G401 (cell line): ENCODE measurements at regions not wholly inside any gene's neighbourhood (a gene's known extent, or its start where the extent isn't known, plus 50 kb on each side); places are given as distances from the start of the nearest gene placed in this dataset.
A peak's percentile ranks its signal among the peaks of the same experiment; 100 is the strongest.
"Not testable (repeated sequence)": the region's sequence is repeated elsewhere in the genome, so short reads cannot be mapped to it uniquely, and the experiment has no call there.

Source experiments
- DNase-seq: peaks from one replicate; pipeline ENCODE4 v3.0.0-alpha.2; 2015; ENCODE audit warnings: low spot score
- in situ Hi-C: cut with HindIII; loops from 2 replicates; pipeline ENCODE4 v1.10.0; 2016; ENCODE audit warnings: low sequenced_read_pairs, mixed read lengths

DNA sequence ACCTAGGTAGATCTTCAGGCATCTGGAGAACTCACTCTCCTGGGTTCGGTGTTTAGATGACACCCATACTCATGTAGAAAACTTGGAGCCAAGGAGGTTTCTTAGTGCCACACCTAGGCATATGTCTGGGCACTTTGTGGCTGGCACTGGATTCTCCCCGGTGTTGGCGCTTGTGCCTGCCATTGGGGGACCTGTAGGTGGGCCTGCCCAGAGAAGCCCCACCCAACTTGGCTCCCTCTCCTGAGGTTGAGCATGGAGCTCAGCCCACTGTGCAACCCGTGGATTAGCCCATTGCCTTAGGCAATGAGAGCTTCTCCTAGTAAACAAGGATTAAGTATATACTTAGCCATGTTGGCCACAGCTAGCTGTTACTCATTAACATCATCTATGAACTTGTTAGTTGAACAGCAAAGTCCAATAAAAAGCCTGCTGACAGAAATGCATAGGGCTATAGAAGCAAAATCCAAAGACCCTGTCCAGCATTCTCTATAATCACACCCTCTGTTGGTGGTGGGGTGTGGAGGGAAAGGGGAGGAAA, 335.5 kb upstream of the CHORDC1 start:
- DNase-seq: no peak
- in situ Hi-C loops: no loop called here

- in situ Hi-C loops: no loop called here
- DNase-seq: no peak
Observed at GRCh38 chr11:90556606-90557005, 333.8 kb upstream of the CHORDC1 start.

DNA sequence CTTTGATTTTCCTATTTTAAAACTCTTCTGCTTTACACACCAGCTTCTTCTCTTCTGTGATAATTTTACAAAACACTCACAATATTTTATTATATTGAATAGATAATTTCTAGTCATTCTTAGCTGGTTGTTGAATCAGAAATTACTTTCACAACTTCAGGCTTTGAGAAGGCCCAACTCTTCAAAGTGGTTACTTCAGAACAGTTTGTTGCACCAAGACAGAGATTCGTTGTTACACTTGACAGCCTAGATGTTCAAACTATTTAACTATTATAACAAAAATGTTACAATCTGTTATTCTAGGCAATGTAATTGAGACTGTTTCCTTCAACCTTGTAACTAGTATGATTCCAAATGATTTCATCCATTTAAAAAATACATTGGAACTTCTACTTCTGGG, 333.2 kb upstream of the CHORDC1 start:
- in situ Hi-C loops: no loop called here
- DNase-seq: no peak

DNA sequence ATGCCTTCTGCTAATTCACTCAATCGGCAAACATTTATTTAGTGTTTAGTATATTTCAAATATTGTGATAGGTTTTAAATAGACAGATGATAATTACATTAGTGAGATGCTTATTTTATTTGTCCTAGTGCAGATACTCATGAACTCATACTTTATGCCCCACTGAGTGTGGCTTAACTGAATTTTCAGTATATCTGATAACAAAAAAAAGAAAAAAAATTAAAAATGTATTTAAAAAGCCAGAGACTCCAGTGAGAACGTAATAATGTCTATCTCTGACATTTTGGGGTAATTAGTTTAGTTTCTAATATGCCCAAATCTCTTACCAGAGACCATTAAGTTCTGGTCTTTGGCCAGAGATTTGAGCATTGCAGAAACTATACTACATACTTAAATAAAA, 332.6 kb upstream of the CHORDC1 start:
- DNase-seq: no peak
- in situ Hi-C loops: no loop called here

DNA sequence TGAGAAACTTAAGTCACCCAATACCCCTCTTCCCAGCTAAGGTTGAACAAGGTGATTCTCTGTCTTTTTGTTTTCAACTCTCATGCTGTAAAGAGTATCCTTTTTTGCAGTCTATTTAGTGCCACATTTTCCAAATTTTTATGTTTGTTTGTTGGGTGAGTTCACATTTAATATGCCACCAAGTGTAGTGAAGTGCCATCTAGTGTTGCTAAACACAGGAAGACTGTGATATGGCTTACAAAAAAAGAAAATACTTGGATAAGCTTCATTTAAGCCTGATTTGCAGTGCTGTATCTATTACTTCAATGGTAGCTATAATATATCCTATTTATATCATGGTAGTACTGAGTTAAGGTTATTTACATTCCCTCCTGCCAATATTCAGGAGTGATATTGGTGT, 319.2 kb upstream of the CHORDC1 start:
- DNase-seq: no peak
- in situ Hi-C loops: no loop called here

GRCh38 chr11:90536301-90536700, 313.5 kb upstream of the CHORDC1 start:
- in situ Hi-C loops: no loop called here
- no peak for DNase-seq

DNA sequence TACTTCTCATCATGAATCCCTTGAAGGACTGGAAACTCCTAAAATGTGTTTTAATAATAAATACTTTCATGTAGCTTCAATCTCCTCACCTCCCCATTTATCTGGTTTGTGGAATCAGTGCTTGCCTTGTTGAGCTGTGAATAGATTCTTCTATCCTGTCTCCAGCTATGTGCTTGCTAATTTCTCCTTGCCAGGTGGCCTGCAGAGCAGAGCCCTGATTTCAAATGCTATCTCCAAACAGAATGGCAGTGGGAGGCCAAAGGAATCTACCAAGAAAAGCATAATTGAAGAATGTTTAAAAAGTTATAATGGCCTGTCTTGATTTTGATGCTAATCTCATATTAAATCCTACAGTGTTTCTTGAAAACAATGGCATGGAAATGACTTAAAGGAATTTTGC, 309.3 kb upstream of the CHORDC1 start:
- DNase-seq: no peak
- in situ Hi-C loops: no loop called here

- in situ Hi-C loops: no loop called here
- no peak for DNase-seq
Observed at GRCh38 chr11:90531001-90531400, 308.2 kb upstream of the CHORDC1 start.

DNA sequence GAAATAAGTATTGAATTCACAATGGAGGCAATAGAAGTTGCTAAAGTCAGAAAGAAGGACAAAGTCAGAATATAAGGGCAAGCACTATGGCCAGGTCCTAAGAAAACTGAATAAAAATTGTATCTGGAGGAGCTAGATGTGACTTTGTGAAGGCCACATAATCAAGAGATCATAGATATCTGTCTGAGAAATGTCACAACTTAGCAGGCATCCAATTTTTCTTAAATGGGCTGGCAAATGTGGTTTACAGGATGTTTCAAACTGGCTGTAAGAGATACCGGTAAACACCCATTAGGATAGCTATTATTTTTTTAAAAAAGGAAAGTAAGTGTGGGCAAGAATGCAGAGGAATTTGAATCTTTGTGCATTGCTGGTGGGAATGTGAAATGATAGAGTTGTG, 303.1 kb upstream of the CHORDC1 start:
- in situ Hi-C loops: no loop called here
- DNase-seq: no peak

DNA sequence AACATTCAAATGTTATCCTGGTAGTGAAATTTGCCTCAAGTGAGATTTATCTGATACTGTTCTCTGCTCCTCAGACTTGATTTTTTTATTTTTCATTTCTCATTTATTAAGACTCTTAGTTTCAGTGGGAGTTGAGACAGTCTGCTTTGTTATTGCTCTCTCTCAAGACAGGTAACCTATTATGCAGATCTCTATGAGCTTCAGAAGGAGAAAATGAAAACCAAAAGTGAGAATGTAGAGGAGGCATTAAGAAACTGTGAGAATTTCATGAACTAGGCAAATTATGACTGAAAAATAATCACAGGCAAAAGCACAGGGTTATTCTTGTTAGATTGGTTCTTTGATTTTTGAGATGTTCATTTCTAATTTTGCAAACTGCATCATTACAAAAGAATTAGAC, 290.0 kb upstream of the CHORDC1 start:
- no peak for DNase-seq
- in situ Hi-C loops: no loop called here

GRCh38 chr11:90510839-90511238, 288.0 kb upstream of the CHORDC1 start:
- no peak for DNase-seq
- in situ Hi-C loops: no loop called here

DNA sequence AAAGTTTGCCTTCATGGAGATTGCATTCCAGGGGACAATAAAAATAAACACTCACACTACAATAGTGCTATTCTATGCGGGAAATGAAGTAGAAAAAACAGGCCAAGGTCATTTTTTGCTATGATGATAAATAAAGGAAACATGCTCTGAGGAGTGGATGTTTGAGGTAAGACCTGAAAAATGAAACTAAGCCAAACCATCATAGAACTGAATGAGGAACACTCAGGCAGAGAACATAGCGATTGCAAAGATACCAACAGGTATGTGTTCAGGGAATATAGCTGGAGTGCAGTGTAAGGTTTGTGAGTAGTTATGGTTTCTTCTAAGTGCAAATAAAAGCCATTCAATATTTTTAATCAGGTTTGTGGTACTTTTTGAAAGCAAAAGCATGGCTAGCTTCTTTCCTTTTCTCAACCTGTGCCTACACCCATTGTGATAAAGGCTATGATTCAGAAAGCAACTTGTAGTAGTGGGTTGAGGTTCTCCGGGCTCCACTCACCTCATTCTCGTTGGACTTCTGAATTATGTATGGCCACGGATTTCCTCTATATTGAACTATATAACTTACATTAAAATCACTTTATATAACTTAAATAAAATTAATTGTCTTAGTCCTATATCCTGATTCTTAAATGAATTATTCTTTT, 278.2 kb upstream of the CHORDC1 start:
- DNase-seq: no peak

GRCh38 chr11:90496722-90497121, 273.9 kb upstream of the CHORDC1 start:
- no peak for DNase-seq
- in situ Hi-C loops: no loop called here

More for the DNA sequence above, 278.2 kb upstream of the CHORDC1 start:
- in situ Hi-C loops: no loop called here

DNA sequence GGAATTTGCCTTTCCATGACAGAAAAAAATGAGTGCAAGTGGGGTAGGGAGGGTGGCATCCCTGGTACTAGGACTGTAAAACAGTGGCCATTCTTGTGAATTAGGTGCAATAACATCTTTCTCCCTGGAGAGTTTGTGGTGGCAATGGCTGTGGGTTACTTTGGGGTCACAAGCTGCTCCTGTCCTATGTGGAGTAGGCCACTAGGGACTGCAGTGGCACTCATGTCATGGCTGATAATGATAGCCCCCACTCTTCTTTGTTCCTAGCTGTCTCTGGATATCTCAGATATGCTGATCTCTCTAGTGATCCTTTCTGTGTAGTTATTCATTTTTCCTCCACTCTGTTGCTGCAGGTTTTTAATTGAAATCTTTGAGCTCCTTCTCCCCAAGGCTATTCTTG, 270.5 kb upstream of the CHORDC1 start:
- in situ Hi-C loops: no loop called here
- DNase-seq: no peak

DNA sequence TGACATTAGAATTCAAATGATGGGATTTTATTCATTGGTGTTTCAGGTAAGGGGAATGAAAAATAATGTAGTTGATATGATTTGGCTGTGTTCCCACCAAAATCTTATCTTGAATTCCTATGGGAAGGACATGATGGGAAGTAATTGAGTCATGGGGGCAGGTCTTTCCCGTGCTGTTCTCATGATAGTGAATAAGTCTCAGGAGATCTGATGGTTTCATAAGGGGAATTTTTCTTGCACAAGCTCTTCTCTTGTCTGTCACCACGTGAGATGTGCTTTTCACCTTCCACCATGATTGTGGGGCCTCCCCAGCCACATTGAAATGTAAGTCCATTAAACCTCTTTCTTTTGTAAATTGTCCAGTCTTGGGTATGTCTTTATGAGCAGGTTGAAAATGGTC, 268.6 kb upstream of the CHORDC1 start:
- in situ Hi-C loops: no loop called here

GRCh38 chr11:90476442-90477007, 253.7 kb upstream of the CHORDC1 start:
- in situ Hi-C loops: no loop called here
- peak; percentile 19 for DNase-seq

More for the DNA sequence above, 268.6 kb upstream of the CHORDC1 start:
- no peak for DNase-seq

DNA sequence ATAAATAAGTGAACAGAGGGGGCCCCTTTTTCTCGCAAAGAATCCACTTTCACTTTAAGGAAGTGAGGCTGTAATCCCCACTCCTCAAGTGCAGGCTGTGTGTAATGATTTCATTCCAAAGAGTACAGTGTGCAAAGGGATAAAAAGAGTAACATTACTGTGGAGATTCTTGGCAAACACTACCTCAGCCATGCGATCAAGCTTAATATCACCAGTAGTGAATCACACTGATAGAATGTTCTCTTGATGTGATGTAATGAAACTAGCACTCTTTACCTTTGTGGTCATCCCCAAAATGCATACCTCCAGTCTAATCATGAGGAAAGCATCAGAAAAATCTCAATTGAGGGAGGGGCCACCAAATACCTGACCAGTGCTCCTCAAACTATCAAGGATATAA, 246.1 kb upstream of the CHORDC1 start:
- DNase-seq: no peak
- in situ Hi-C loops: no loop called here

DNA sequence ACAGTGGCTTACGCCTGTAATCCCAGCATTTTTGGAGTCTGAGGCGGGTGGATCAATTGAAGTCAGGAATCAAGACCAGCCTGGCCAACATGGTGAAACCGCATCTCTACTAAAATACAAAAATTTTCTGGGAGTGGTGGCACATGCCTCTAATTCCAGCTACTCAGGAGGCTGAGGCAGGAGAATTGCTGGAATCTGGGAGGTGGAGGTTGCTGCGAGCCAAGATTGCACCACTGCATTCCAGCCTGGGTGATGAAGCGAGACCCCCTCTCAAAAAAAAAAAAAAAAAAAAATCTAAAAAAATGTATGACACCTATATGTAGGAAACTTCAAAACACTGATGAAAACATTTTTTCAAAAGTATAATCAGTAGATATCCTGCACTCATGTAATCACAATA, 242.7 kb upstream of the CHORDC1 start:
- DNase-seq: no peak

DNA sequence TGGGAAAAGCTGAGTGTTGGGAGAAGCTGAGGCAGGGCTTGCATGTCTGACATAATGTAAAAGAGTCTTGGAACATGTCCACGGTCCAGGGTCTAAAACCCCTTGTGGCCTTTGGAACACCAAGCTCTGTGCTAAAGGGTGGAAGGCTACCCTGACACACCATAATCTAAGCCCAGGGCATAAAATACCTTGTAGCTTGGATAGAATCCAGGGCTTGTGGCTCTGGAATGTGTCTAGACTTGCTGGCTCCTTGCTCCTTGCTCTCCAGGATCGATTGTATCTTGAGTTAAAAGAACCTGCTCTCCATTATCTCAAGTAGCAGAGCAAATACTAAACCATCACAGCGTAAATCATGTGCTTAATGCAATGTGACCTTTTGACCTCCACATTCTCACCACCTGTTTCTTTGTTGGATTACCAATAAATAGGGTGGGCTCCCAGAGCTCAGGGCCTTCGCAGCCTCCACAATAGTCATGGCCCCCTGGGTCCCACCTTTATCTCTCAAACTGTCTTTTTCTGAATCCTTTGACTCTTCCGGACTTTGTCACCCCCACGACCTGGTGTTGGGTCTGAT, 232.6 kb upstream of the CHORDC1 start:
- DNase-seq, in situ Hi-C loops: not testable (repeated sequence)

More for the DNA sequence above, 242.7 kb upstream of the CHORDC1 start:
- in situ Hi-C loops: no loop called here

GRCh38 chr11:90453525-90453924, 230.7 kb upstream of the CHORDC1 start:
- no peak for DNase-seq
- in situ Hi-C loops: no loop called here

- in situ Hi-C loops: no loop called here
- no peak for DNase-seq
Observed at GRCh38 chr11:90449606-90450005, 226.8 kb upstream of the CHORDC1 start.
